Heart left ventricle (tissue), 13 donors: ENCODE measurements at regions not wholly inside any gene's neighbourhood (a gene's known extent, or its start where the extent isn't known, plus 50 kb on each side); places are given as distances from the start of the nearest gene placed in this dataset.

Experiments used
- CTCF ChIP-seq, 12 donors: fragments of 200-600 bp; sonication (generic) in 4 of 12; IDR thresholded peaks; one replicate each; pipeline versions ENCODE4 v1.5.0 to v1.8.0; 2018 to 2022; ENCODE audit warnings: antibody characterized with exemption in 12 of 12, mild to moderate bottlenecking in 5 of 12
- POLR2A ChIP-seq, 2 donors: fragments of 450-650 bp; IDR thresholded peaks; one replicate each; pipeline ENCODE4 v1.6.1; 2017; ENCODE audit warnings: antibody characterized with exemption in 2 of 2, mild to moderate bottlenecking in 2 of 2, moderate library complexity in 2 of 2
- donor health status: ischemic (EF 13 %, LVEDD 7.1; RV severe dilation, severe dysfunction).
- donor health status: DM: no; HTN: yes; CAD: no.
- donor health status: DM: no; HTN: no; CAD: no.
- donor health status: ischemic (EF 25% LVEDD 6.9; RV normal size, moderate dysfunction).
- donor health status: ischemic (EF 25% LVEDD 5.7; RV mildly dilated, moderate dysfunction).
- donor health status: ischemic (EF 35%, LVEDD 5.7; RV mildly dilated, moderate dysfunction).
- donor health status: nonischemic (EF 11% LVEDD 7.7; RV severe dilation, severe dysfunction).
- donor health status: DM: yes; HTN: yes; CAD: no.
- donor health status: PGD.
- donor health status: ischemic (EF 29% LVEDD 5.4; RV normal size, mild dysfunction).
- donor health status: nonischemic (EF 23%, LVEDD 6.1; RV moderate dilation, normal function).

GRCh38 chr4:189600718-189601435, 339.8 kb upstream of the FRG1 start:
- no peak for TF ChIP-seq CTCF (IDR thresholded peaks at IDR 0.05)
- TF ChIP-seq POLR2A (IDR thresholded peaks at IDR 0.05): no peak
